Suppressor macrophage treated with lipopolysaccharide for 4 hours (primary cell): ENCODE measurements at regions not wholly inside any gene's neighbourhood (a gene's known extent, or its start where the extent isn't known, plus 50 kb on each side); places are given as distances from the start of the nearest gene placed in this dataset.
"Not testable (repeated sequence)": the region's sequence is repeated elsewhere in the genome, so short reads cannot be mapped to it uniquely, and the experiment has no call there.

Experiments
- DNase-seq: peaks from one replicate; pipeline ENCODE4 v3.0.0-alpha.2; 2020

DNA sequence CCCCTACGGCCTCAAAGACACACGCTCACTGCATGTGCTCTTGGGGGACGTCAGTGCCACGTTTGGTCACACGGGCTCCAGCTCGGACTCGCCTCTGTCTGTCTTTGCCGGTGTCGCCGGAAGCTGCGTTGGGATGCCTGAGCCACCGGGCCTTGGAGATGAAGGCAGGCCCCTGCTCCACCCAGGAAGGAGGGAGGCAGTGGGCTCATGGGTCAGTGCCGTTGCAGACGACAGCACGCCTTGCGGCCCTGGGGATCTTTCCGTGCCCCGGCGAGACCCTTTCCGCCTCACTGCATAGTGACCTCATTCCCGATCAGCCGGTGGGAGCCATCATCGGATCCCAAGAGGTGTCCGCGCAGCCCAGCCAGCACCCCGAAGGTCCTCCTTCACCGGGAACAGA is 1407.3 kb upstream of the PCDH10 start:
- not testable (repeated sequence) for DNase-seq

GRCh38 chr4:131742536-131743205 is 1406.4 kb upstream of the PCDH10 start:
- DNase-seq = not testable (repeated sequence)

- not testable (repeated sequence) for DNase-seq
These were observed 1405.7 kb upstream of the PCDH10 start for GRCh38 chr4:131743348-131743747.

DNA sequence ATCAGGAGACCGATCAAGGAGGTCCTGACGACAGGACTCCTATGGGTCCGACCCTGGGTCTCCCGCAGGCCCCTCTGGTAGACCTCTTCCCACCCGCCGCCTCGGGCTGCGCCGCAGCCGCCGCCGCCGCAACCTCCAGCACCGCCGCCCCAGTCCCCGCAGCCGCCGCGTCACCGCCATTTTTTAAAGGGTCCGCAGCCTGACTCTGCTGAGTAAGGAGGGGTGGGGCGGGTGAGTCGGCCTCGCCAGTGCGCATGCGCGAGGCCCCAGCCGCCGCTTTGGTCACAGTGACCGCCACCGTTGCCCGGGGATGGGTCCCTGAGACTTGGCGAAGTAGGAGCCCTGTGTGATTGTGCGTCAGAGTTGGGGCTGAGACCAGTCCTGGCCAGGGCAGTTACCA is 1401.9 kb upstream of the PCDH10 start:
- DNase-seq = not testable (repeated sequence)

- DNase-seq = not testable (repeated sequence)
These were observed 1399.9 kb upstream of the PCDH10 start for GRCh38 chr4:131749224-131749623.

GRCh38 chr4:131750006-131750405 is 1399.1 kb upstream of the PCDH10 start:
- not testable (repeated sequence) for DNase-seq

- DNase-seq = not testable (repeated sequence)
These were observed 1398.6 kb upstream of the PCDH10 start for GRCh38 chr4:131750469-131750868.

DNA sequence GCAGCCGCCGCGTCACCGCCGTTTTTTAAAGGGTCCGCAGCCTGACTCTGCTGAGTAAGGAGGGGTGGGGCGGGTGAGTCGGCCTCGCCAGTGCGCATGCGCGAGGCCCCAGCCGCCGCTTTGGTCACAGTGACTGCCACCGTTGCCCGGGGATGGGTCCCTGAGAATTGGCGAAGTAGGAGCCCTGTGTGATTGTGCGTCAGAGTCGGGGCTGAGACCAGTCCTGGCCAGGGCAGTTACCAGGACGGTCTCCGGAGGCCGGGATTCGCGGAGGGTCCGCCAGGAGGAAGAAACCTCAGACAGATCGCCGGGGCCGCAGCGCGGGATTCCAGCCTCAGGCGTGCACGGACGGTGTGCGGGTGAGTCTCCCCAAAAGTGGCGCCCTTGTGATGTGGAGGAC is 1386.9 kb upstream of the PCDH10 start:
- not testable (repeated sequence) for DNase-seq

DNA sequence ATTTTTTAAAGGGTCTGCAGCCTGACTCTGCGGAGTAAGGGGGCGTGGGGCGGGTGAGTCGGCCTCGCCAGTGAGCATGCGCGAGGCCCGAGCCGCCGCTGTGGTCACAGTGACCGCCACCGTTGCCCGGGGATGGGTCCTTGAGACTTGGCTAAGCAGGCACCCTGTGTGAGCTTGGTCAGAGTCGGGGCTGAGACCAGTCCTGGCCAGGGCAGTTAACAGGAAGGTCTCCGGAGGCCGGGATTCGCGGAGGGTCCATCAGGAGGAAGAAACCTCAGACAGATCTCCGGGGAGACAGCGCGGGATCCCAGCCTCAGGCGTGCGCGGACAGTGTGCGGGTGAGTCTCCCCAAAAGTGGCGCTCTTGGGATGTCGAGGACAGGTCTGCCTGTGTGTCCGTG is 1384.4 kb upstream of the PCDH10 start:
- DNase-seq = no peak

DNA sequence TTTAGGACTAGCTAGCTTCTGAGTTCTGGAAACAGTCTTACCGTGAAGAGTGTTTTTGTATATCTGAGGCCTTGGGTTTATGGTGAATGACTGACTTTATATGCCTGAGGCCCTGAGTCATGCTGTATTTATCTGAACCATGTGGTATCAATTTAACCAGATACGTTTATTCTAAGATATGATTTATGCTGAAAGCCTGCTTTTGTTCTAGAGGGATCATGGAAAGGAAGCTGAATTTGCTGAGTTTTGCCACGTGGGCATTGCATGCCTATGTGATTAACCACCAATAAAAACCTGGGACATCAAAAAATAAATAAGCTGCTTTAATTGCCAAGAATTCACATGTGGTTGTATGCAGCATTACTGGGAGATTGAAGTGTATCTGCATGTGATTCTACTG is 1374.7 kb upstream of the PCDH10 start:
- not testable (repeated sequence) for DNase-seq

- not testable (repeated sequence) for DNase-seq
These were observed 1338.5 kb upstream of the PCDH10 start for GRCh38 chr4:131810565-131810964.
